WTC11 (cell line): ENCODE measurements at regions not wholly inside any gene's neighbourhood (a gene's known extent, or its start where the extent isn't known, plus 50 kb on each side); places are given as distances from the start of the nearest gene placed in this dataset.

Experiments
- ATAC-seq: fragments of 200-7000 bp; cut with Tn5 transposase; 2 replicates; pipeline ENCODE4 v1.10.0; 2021; ENCODE audit warnings: mild to moderate bottlenecking, moderate library complexity
- CTCF ChIA-PET: fragments of 300-600 bp; sonication (Branson Sonifier 250); formaldehyde crosslinking; loops from one replicate; lab custom pipeline; 2021; ENCODE audit warnings: antibody characterized with exemption; lab: Charles Lee
- POLR2A ChIA-PET: fragments of 350-600 bp; sonication (Branson Sonifier 250); formaldehyde crosslinking; loops from one replicate; lab custom pipeline; 2021; ENCODE audit warnings: antibody characterized with exemption; lab: Charles Lee
- DNase-seq: peaks from one replicate; pipeline ENCODE4 v3.0.0; 2021; ENCODE audit warnings: low spot score
- H3K27ac Mint-ChIP-seq: 2 replicates; pipeline ENCODE4 v1.8.0; 2021; ENCODE audit warnings: mixed read lengths
- H3K27me3 Mint-ChIP-seq: 2 replicates; pipeline ENCODE4 v1.8.0; 2021; ENCODE audit warnings: low read depth, mild to moderate bottlenecking, moderate library complexity, mixed read lengths
- H3K36me3 Mint-ChIP-seq: 2 replicates; pipeline ENCODE4 v1.8.0; 2021; ENCODE audit warnings: mixed read lengths
- H3K4me1 Mint-ChIP-seq: 2 replicates; pipeline ENCODE4 v1.8.0; 2022; ENCODE audit warnings: mixed read lengths
- H3K4me3 Mint-ChIP-seq: 2 replicates; pipeline ENCODE4 v1.8.0; 2021; ENCODE audit warnings: mild to moderate bottlenecking, moderate library complexity, mixed read lengths
- H3K9me3 Mint-ChIP-seq: 2 replicates; pipeline ENCODE4 v1.8.0; 2021; ENCODE audit warnings: mixed read lengths
- CBFB ChIP-seq: sonication (generic); formaldehyde crosslinking; IDR thresholded peaks from 2 replicates; pipeline ENCODE4 v1.8.1; 2022; ENCODE audit warnings: mild to moderate bottlenecking, low read depth, missing genetic modification reagents
- E2F1 ChIP-seq: sonication (generic); formaldehyde crosslinking; IDR thresholded peaks from 2 replicates; pipeline ENCODE4 v1.8.0; 2022; ENCODE audit warnings: mild to moderate bottlenecking, missing genetic modification reagents
- ELF4 ChIP-seq: sonication (generic); formaldehyde crosslinking; IDR thresholded peaks from 2 replicates; pipeline ENCODE4 v1.8.1; 2022; ENCODE audit warnings: low read depth, mild to moderate bottlenecking, moderate library complexity, missing genetic modification reagents
- EMX1 ChIP-seq: fragments of 250-450 bp; sonication (Bioruptor Pico); IDR thresholded peaks from 2 replicates; pipeline ENCODE4 v1.8.0; 2021; ENCODE audit warnings: mild to moderate bottlenecking
- ERG ChIP-seq: fragments of 250-450 bp; sonication (Bioruptor Pico); IDR thresholded peaks from 2 replicates; pipeline ENCODE4 v1.8.0; 2021; ENCODE audit warnings: mild to moderate bottlenecking
- FOXP4 ChIP-seq: sonication (generic); formaldehyde crosslinking; IDR thresholded peaks from 2 replicates; pipeline ENCODE4 v1.8.0; 2022; ENCODE audit warnings: mild to moderate bottlenecking, missing genetic modification reagents
- HMGA2 ChIP-seq: fragments of 250-450 bp; sonication (Bioruptor Pico); IDR thresholded peaks from 2 replicates; pipeline ENCODE4 v1.4.0; 2021; ENCODE audit warnings: mild to moderate bottlenecking, moderate library complexity
- IRF2 ChIP-seq: sonication (generic); formaldehyde crosslinking; IDR thresholded peaks from 2 replicates; pipeline ENCODE4 v1.8.0; 2022; ENCODE audit warnings: low read depth, missing genetic modification reagents, borderline replicate concordance
- JAZF1 ChIP-seq: fragments of 250-450 bp; sonication (Bioruptor Pico); IDR thresholded peaks from 2 replicates; pipeline ENCODE4 v1.9.0; 2021; ENCODE audit warnings: moderate library complexity, mild to moderate bottlenecking, inconsistent platforms
- JUN ChIP-seq: sonication (generic); formaldehyde crosslinking; IDR thresholded peaks from 2 replicates; pipeline ENCODE4 v1.8.0; 2023; ENCODE audit warnings: mild to moderate bottlenecking, missing genetic modification reagents
- KAT7 ChIP-seq: sonication (generic); formaldehyde crosslinking; IDR thresholded peaks from 2 replicates; pipeline ENCODE4 v1.8.1; 2023; ENCODE audit warnings: missing genetic modification reagents, mild to moderate bottlenecking, borderline replicate concordance
- NFE2L1 ChIP-seq: sonication (generic); formaldehyde crosslinking; IDR thresholded peaks from 2 replicates; pipeline ENCODE4 v1.8.1; 2023; ENCODE audit warnings: missing genetic modification reagents
- NR1H2 ChIP-seq: sonication (generic); formaldehyde crosslinking; IDR thresholded peaks from 2 replicates; pipeline ENCODE4 v1.9.0; 2021; ENCODE audit warnings: mild to moderate bottlenecking, moderate library complexity, missing genetic modification reagents
- NR3C1 ChIP-seq: sonication (generic); formaldehyde crosslinking; conservative IDR thresholded peaks from 2 replicates; pipeline ENCODE4 v1.8.1; 2023; ENCODE audit warnings: low read depth, mild to moderate bottlenecking, missing genetic modification reagents
- PRRX2 ChIP-seq: fragments of 250-450 bp; sonication (Bioruptor Pico); IDR thresholded peaks from 2 replicates; pipeline ENCODE4 v1.8.0; 2021; ENCODE audit warnings: mild to moderate bottlenecking
- SP1 ChIP-seq: sonication (generic); formaldehyde crosslinking; conservative IDR thresholded peaks from 2 replicates; pipeline ENCODE4 v1.8.1; 2022; ENCODE audit warnings: missing genetic modification reagents
- STAT6 ChIP-seq: sonication (generic); formaldehyde crosslinking; conservative IDR thresholded peaks from 2 replicates; pipeline ENCODE4 v1.8.1; 2023; ENCODE audit warnings: mild to moderate bottlenecking, low read depth, missing genetic modification reagents, moderate library complexity
- ZBTB21 ChIP-seq: sonication (generic); formaldehyde crosslinking; IDR thresholded peaks from 2 replicates; pipeline ENCODE4 v1.8.1; 2023; ENCODE audit warnings: mild to moderate bottlenecking, missing genetic modification reagents, borderline replicate concordance
- ZNF232 ChIP-seq: sonication (generic); formaldehyde crosslinking; IDR thresholded peaks from 2 replicates; pipeline ENCODE4 v1.8.0; 2022; ENCODE audit warnings: mild to moderate bottlenecking, missing genetic modification reagents
- ZNF281 ChIP-seq: sonication (generic); formaldehyde crosslinking; IDR thresholded peaks from 2 replicates; pipeline ENCODE4 v1.8.0; 2023; ENCODE audit warnings: mild to moderate bottlenecking, missing genetic modification reagents
- ZNF396 ChIP-seq: fragments of 250-450 bp; sonication (Bioruptor Pico); IDR thresholded peaks from 2 replicates; pipeline ENCODE4 v1.8.0; 2021; ENCODE audit warnings: mild to moderate bottlenecking, moderate library complexity, borderline replicate concordance
- TF ChIP-seq, protein P1 (sequence below): sonication (generic); formaldehyde crosslinking; IDR thresholded peaks from 2 replicates; pipeline ENCODE4 v1.8.1; 2022; ENCODE audit warnings: mild to moderate bottlenecking, missing genetic modification reagents, moderate library complexity, borderline replicate concordance

- no peak for ATAC-seq
- Mint-ChIP-seq H3K27ac (no peak overlapping the region), H3K36me3 (no peaks in the 10 kb centered on the region)
- TF ChIP-seq KAT7 (CRISPR knock-in tag): no peak
- TF ChIP-seq ELF4 (CRISPR knock-in tag): no peak
- no peak for TF ChIP-seq NFE2L1 (CRISPR knock-in tag)
- no peak for TF ChIP-seq E2F1
- no peak for TF ChIP-seq ZNF396 (CRISPR knock-in tag)
- no peak for TF ChIP-seq JUN (CRISPR knock-in tag)
- TF ChIP-seq PRRX2 (CRISPR knock-in tag): no peak
- TF ChIP-seq, all 79 proteins: peak for 0
- H3K9me3 Mint-ChIP-seq: no peaks in the 10 kb centered on the region
- no peak for DNase-seq
- H3K4me3 Mint-ChIP-seq: no peak overlapping the region
- H3K27me3 Mint-ChIP-seq: no peaks in the 10 kb centered on the region
- H3K4me1 Mint-ChIP-seq: no peaks in the 10 kb centered on the region
- ChIA-PET POLR2A (no interaction called here), CTCF (no interaction called here)
Measured at GRCh38 chr2:14774436-14774968, 142.0 kb downstream of the LRATD1 start.

DNA sequence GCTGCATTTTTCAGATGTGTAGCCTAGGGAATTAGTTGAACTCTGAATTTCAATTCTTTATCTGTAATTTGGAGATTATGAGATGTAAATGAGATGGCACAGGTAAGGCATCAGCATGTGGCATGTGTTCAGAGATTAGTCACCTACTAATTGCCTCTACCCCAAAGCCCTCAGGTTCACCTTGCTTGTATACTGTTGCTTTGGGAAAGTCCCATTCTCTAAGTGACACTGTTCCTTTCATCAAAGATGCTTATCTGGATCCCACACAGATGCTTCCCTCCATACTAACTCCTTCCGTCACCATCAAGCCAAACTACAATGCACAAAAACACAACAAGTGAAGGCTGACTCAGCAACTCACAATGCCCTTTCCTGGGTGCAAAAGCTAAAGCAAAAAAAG lies 143.7 kb downstream of the LRATD1 start:
- TF ChIP-seq, protein P1, sequence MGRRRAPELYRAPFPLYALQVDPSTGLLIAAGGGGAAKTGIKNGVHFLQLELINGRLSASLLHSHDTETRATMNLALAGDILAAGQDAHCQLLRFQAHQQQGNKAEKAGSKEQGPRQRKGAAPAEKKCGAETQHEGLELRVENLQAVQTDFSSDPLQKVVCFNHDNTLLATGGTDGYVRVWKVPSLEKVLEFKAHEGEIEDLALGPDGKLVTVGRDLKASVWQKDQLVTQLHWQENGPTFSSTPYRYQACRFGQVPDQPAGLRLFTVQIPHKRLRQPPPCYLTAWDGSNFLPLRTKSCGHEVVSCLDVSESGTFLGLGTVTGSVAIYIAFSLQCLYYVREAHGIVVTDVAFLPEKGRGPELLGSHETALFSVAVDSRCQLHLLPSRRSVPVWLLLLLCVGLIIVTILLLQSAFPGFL (CRISPR knock-in tag): no peak
- no peak for TF ChIP-seq HMGA2
- TF ChIP-seq IRF2 (CRISPR knock-in tag): no peak
- TF ChIP-seq FOXP4: no peak
- no peak for TF ChIP-seq NR3C1 (CRISPR knock-in tag)
- TF ChIP-seq CBFB (CRISPR knock-in tag): no peak
- TF ChIP-seq ELF4 (CRISPR knock-in tag): no peak
- TF ChIP-seq ERG: no peak
- TF ChIP-seq ZNF232 (CRISPR knock-in tag): no peak
- TF ChIP-seq EMX1 (CRISPR knock-in tag): no peak
- TF ChIP-seq ZNF281 (CRISPR knock-in tag): no peak
- no peak for TF ChIP-seq ZNF396 (CRISPR knock-in tag)
- no peak for TF ChIP-seq SP1 (CRISPR knock-in tag)
- no peak for TF ChIP-seq NR1H2
- no peak for TF ChIP-seq ZBTB21 (CRISPR knock-in tag)
- TF ChIP-seq JAZF1: no peak
- no peak for TF ChIP-seq STAT6
- H3K36me3 Mint-ChIP-seq: no peaks in the 10 kb centered on the region
- ChIA-PET POLR2A (no interaction called here), CTCF (no interaction called here)
- no peaks in the 10 kb centered on the region for H3K27me3 Mint-ChIP-seq
- DNase-seq: no peak
- H3K9me3 Mint-ChIP-seq: no peaks in the 10 kb centered on the region
- no peak overlapping the region for H3K4me3 Mint-ChIP-seq
- no peak overlapping the region for H3K27ac Mint-ChIP-seq
- ATAC-seq: no peak
- peaks cover 1% of the 10 kb centered on the region; the same call in 1 of the 2 replicates for H3K4me1 Mint-ChIP-seq
